Left lobe of liver (tissue), 2 donors: ENCODE measurements at regions not wholly inside any gene's neighbourhood (a gene's known extent, or its start where the extent isn't known, plus 50 kb on each side); places are given as distances from the start of the nearest gene placed in this dataset.

Source experiments
- ATAC-seq: fragments of 200-7000 bp; cut with Tn5 transposase; one replicate; pipeline ENCODE4 v1.9.1; 2020; ENCODE audit warnings: mild to moderate bottlenecking, moderate library complexity
- DNase-seq: peaks from one replicate; pipeline ENCODE4 v3.0.0-alpha.2; 2020; ENCODE audit warnings: low spot score
- donor health status: DM: no; HTN: no; CAD: no; lungs with moderate emphysema.
- donor health status: DM: no; HTN: yes; CAD: no.

GRCh38 chr4:141783770-141784169 is 147.4 kb downstream of the IL15 start:
- no peak for ATAC-seq
- no peak for DNase-seq

- DNase-seq (no peak), ATAC-seq (no peak)
Measured at GRCh38 chr4:141786946-141787345, 150.6 kb downstream of the IL15 start.

GRCh38 chr4:141788169-141788915 is 152.0 kb downstream of the IL15 start:
- no peak for ATAC-seq
- DNase-seq, result no peak

- DNase-seq (no peak), ATAC-seq (no peak)
Measured at GRCh38 chr4:141789716-141790115, 153.3 kb downstream of the IL15 start.

DNA sequence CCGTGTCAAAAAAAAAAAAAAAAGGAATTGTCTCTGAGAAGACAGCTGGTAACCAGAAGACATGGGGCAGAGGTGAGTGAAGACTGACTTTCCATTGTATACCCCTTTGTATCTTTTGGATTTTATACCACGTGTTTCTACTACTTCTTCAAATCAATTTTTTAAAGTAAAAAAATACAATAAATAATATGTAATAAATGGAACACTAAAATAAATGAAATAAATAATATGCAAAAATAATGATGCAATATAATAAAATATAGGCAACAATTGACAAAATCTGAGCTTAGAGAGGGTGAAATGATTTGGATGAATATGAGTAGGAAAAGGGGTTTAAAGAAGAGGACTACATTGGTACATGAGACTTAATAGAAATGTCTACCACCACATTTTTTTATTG is 155.8 kb downstream of the IL15 start:
- DNase-seq (no peak), ATAC-seq (no peak)

DNA sequence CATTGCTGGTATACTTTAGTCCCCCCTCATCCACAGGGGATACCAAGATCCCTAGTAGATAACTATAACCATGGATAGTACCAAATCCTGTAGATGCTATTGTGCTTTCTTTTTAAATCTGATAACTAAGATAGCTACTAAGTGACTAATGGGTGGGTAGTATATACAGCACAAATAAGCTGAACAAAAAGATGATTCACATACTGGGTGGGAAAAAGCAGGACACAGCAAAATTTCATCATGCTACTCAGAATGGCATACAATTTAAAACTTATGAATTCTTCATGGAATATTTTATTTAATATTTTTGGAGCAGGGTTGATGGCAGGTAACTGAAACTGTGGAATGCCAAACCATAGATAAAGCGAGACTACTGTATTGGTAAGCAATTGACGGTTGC is 161.6 kb downstream of the IL15 start:
- DNase-seq, result no peak

GRCh38 chr4:141801558-141801957 is 165.2 kb downstream of the IL15 start:
- no peak for DNase-seq
- no peak for ATAC-seq

More for the DNA sequence above, 161.6 kb downstream of the IL15 start:
- no peak for ATAC-seq

DNA sequence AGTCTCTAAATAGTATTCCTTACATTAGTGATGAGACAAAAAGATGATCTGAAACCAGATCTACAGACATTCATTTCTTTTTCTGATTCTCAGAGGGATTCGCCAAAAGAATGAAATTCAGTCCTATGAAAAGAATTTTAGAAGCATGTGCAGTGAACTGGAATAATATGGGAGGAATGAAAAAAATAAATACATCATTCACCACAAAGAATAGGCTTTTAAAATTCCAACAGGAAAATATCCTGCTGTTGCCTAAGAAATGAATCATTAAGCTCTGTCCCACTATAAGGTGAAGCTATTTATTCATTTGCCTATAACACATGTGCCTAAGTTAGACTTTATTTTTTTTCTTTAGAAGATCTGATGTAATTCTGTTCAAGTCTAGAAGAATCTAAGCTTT is 165.9 kb downstream of the IL15 start:
- ATAC-seq (no peak), DNase-seq (no peak)

- DNase-seq (no peak), ATAC-seq (no peak)
Measured at GRCh38 chr4:141804836-141805235, 168.5 kb downstream of the IL15 start.

DNA sequence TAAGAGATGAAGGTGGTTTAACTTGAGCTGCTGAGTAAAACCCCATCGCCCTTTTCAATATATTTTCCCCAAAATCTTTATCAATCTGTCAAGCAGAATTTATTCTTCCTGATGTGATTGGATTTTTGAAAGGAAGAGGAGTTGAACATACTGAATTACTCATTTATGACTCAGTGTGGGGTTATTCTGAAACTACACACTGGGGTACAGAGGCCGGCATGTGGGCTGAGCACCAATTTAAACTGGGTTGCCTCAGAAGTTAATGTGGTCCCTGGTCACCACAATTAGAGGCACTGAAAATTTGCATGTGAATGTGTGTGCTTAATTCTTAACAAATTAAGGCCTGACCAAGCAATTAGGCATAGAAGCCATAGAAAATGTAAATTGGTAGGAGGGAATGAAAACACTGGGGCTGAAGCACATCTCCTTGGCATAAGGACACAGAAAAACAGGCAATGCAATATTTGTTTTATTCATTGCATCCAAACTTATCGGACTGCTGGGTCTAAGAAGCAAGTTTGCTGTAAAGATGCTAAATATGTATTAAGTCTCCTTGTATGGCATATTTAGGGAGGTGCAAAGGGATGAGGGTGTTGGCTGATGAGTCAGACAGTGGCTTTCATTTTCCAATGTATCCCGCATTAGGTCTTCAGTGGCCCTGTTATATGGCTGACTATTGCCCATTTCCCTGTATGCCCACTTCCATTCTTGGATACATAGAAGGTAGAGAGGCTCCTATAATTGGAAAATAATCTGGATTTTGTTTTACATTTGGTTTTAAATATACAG is 170.9 kb downstream of the IL15 start:
- ATAC-seq (no peak), DNase-seq (no peak)

GRCh38 chr4:141810038-141810711 is 173.8 kb downstream of the IL15 start:
- ATAC-seq (no peak), DNase-seq (no peak)

- no peak for ATAC-seq
- no peak for DNase-seq
Measured at GRCh38 chr4:141810712-141811375, 174.5 kb downstream of the IL15 start.

DNA sequence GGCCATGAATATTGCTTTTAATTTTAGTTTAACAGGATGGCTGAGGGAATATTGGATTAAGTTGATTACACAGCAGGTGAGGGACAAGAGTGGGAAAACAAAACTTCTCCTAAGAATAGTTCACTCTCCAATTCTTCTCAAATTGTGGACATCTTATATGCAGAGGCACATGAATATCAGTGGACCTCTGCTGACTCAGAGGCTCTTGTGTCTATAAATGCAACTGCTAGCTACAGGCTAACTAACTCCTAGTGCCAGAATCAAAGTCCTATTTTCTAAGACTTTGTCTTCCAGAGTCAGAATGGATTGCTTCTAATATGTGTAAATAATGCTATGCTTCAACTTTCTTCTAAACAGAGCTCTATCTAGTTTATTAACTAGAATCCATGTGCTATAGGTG is 175.8 kb downstream of the IL15 start:
- DNase-seq (no peak), ATAC-seq (no peak)

DNA sequence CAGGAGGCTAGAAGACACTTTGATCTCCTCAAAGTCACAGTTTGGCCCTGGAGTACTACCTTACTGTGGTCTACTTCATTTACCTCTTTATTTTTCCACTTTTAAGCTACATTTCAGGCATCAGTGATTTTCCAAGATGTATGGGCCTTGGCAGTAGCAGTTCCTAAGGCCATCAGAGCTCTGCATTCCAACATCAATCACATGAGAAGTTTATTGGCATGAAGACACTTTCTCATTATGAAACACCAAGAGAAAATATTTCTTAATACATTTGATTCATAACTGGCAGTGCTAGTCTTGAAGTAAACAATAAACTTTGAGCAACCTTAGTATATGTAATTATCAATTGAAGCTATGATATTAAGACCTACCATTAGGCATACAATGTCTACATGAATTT is 178.1 kb downstream of the IL15 start:
- DNase-seq (no peak), ATAC-seq (no peak)

- no peak for DNase-seq
- ATAC-seq, result no peak
Measured at GRCh38 chr4:141815646-141816045, 179.3 kb downstream of the IL15 start.

DNA sequence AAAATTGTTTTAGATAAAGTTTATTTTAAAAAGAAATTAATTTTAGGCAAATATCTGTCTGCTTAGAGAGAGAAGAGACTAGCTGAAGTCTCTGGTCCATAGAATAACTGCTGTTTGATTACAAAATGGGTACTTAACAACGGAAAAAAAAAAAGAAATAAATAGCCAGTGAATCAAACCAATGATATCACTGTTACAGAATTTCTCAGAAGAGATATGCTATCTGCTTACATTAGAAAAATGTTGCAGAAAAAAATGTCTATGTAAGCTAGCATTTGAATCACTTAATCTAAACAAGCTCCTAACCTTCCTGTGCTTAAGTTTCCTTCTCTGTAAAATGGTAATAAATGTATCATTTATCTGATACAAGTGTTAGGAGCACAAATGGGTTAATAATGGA is 189.9 kb downstream of the IL15 start:
- no peak for DNase-seq

GRCh38 chr4:141833209-141833608 is 196.8 kb downstream of the IL15 start:
- no peak for ATAC-seq
- DNase-seq, result no peak

More for the DNA sequence above, 189.9 kb downstream of the IL15 start:
- no peak for ATAC-seq

GRCh38 chr4:141840299-141840986 is 204.1 kb downstream of the IL15 start:
- no peak for DNase-seq

DNA sequence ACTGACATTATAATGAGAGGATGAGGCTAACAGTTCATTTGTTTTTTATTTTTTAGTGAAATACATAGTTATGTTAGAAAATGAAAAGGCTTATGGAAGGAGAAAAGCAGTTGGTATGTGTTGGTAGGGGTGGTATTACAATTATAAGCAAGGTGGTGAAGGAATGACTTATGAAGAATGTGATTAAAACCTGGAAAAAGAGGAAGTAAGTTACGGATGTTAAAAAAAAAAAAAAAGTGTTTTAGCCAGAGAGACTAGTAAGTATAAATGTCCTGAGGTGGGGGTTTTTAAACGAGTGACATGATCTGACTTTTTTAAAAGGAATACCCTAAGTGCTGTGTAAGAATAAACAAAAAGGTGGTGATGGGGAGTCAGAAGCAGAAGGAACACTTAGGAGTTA is 206.8 kb downstream of the IL15 start:
- DNase-seq (no peak), ATAC-seq (no peak)

More at GRCh38 chr4:141840299-141840986, 204.1 kb downstream of the IL15 start:
- ATAC-seq, result peak; percentile 86

DNA sequence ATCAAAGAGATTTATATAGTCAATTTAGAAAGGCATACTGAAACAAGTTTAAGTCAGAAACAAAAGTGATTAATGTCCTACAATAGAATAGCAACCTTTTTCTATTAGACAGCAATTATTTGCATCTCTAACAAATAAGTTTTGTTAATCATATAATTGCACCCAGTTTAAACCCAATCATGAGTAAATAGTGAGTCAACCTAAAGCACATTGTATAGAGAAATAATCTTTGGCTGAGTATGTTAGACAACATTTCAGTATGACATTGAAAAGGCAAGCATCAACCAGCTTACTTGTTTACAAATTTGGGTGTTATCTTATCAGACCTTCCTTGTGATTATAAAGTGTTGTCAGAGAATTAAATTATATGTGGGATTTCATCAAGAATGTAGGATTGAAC is 209.5 kb downstream of the IL15 start:
- no peak for ATAC-seq

GRCh38 chr4:141849367-141849766 is 213.0 kb downstream of the IL15 start:
- ATAC-seq, result peak; percentile 48

More for the DNA sequence above, 209.5 kb downstream of the IL15 start:
- no peak for DNase-seq

More at GRCh38 chr4:141849367-141849766, 213.0 kb downstream of the IL15 start:
- no peak for DNase-seq
